GM18867 (cell line): ENCODE measurements at regions not wholly inside any gene's neighbourhood (a gene's known extent, or its start where the extent isn't known, plus 50 kb on each side); places are given as distances from the start of the nearest gene placed in this dataset.
"Not testable (repeated sequence)": the region's sequence is repeated elsewhere in the genome, so short reads cannot be mapped to it uniquely, and the experiment has no call there.

Experiments
- ATAC-seq: cut with Tn5 transposase; IDR thresholded peaks from one replicate; pipeline ENCODE4 v1.9.1; 2021; ENCODE audit warnings: mild to moderate bottlenecking, moderate library complexity; ENCODE audit not compliant: unreplicated experiment

DNA sequence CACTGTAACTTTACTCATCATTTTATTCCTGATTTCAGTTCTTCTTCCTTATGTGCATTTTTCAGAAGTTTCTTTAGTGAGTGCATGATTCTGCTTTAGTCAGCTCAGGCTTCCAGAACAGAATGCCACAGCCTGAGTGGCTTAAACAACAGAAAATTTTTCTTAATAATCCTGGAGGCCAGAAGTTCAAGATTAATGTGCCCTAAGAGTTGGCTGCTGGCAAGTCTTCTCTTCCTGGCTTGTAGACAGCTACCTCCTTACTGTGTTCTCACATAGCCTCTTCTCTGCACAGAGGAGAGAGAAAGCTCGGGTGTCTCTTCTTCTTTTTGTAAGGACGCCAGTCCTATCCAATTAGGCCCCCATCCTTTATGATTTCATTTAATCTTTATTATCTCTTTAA is 443.1 kb upstream of the RGS17 start:
- no peak for ATAC-seq

DNA sequence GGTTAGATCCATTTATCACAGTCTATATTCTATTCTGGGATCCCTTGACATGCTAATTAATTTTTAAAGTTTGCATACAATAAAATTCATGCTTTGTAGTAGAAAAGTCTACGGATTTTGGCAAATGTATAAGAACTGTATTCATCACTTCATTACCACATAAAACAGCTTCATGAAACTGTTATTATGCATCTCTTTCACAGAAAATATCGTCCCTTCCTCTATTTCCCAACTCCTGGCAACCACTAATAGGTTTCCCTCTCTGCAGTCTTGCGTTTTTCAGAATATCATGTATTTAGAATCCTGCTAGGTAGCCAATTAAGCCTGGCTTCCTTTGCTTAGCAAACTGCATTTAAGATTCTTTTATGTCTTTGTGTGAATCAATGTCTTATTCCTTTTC is 441.3 kb upstream of the RGS17 start:
- no peak for ATAC-seq

DNA sequence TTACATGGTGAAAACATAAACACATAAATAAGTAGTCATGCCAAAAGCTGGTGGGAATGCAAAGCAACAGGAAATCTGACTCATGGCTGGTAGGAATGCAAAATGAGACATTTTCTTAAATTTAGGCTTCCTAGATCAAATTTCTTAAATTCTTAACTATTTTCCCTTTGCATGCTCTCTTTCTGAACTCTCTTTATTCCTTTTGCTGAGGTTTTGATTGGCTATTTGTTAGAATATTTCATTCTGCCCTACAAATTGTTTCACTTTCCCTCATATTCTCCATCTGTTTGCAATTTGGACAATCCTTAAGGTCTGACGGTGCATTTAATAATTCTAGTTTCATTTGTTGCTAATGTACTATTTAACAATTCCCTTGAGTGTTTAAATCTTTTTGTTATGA is 437.5 kb upstream of the RGS17 start:
- no peak for ATAC-seq

DNA sequence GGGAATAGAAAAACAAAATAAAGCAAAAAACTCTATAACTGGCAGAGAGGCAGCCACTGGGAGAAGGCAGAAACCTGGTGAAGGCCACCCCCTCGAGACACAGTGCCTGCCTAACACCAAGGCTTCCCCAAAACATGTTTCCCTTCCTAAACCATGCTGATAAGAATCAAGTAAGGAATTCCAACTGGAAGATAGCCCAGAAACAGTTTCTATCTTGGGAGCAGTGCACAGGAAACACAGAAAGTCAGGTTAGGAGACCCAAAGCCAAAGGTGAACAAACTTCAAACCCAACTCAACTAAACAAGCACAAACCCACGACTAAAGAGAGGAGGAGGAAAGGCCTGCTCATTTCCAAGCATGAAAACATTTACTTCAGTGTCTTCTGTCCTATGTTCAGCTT is 433.7 kb upstream of the RGS17 start:
- ATAC-seq: no peak

DNA sequence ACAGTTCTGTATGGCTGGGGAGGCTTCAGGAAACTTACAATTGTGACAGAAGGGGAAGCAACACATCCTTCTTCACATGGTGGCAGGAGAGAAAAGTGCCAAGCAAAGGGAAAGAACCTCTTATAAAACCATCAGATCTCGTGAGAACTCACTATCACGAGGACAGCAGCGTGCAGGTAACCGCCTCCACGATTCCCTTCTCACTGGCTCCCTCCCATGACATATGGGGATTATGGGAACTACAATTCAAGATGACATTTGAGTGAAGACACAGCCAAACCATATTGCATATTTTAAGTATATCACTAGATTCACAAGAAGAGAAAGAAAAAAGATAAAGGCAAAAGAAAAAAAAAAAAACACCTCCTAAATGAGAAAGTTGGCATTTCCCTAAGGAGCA is 431.9 kb upstream of the RGS17 start:
- ATAC-seq: no peak

DNA sequence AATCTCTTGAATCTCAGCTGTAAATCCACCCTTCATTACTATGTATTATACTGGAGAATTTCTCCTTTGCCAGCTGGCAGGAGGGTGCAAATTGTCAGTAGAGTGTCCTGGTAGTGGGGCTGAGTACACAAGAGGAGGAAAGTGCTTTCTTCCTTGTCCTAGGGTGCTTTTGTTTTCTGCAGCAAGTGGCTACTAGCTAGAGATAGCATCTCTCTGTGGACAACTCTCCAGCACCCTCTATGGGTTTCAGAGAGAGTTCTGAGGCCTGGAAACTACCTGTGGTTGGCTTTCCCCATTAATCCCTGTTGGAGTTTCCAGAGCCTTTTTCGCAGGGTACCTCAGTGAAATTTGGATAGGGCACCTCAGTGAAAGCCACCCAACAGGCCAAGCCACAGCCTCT is 422.5 kb upstream of the RGS17 start:
- ATAC-seq: peak; percentile 52

DNA sequence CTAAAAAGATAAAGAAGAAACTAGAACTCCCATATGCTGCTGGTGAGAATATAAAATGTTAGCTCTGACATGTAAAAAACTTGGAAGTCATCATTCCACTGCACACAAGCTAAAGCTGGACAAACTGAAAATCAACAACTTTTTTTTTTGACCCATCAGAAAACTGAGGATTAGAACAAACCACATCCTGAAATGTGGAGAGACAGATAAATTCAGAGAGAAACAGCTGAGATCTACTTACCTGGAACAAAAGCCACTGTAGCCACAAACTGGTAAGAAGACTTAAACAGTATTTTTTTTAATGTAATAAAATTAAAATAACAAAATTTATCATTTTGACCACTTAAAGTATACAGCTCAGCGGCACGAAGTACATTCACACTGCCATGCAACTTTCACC is 408.5 kb upstream of the RGS17 start:
- ATAC-seq: no peak

DNA sequence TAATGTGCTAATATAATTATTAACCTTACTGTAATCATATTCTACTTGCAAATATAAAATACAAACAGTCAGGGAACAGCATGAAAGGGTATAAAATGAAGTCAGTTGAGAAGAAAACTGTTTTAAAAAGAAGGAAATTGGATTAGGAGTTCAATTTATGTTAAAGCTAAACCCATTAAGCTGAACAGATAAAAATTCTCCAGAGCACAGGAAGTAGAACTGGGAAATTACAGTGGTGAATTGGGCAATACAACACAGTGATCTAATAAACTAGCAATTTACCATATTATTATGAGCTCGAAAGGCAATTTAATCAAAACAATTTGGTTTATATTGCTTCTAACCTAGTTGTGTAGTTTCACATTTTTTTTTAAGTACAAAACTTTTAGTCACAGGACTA is 407.4 kb upstream of the RGS17 start:
- no peak for ATAC-seq

DNA sequence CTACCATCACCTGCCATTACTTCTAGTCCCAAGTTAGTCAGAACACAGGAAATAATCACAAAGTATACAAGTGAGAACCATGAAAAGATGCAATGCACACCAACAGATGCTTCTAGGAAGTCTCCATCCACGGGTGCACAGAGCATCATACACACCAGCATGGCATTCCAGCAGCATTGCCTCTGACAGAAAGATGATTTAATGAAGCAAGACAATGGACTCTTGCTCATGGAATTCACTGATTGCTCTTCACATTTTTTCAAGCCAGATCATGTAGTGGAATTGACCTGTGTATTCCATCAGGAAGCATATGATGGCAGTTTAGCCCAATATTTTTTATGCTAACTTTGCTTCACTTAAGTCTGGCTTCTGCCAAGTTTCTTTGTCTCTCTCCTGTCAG is 406.3 kb upstream of the RGS17 start:
- ATAC-seq: no peak

DNA sequence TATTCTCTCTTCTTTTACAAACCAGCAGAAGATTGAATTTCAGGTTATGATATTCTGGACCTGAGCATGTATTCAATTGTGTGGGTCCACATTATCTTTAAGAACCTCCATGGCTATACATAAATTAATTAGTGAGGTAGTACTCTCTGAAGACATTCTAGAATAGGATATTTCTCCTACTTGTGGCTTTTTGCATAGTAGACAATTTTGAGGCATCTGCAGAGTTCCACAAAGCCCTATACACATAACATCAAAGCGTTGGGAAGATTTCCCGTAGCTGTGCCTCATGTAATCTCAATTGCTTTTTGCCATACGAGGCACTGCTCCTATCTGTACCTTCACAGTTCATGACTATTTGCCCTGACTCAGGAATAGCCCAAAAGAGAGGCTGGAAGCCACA is 395.4 kb upstream of the RGS17 start:
- no peak for ATAC-seq

DNA sequence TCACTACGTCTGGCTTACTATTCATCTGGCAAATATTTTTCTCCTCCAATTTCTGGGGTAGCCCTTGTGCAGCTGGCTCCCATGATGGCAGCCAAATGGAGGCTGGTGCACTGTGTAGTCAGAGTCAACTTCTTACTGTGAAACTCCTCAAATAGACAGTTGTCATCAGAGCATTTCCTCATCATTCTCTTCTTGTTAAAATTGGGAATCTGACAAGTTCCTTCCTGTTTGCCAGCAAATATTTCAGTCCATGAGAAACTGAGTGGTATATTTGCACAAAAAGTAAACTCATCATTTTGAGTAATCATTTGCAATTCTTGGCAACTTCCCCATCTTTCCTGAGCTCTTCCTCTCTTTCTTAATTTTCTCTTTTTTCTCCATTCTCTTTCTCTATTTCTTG is 394.9 kb upstream of the RGS17 start:
- ATAC-seq: no peak

DNA sequence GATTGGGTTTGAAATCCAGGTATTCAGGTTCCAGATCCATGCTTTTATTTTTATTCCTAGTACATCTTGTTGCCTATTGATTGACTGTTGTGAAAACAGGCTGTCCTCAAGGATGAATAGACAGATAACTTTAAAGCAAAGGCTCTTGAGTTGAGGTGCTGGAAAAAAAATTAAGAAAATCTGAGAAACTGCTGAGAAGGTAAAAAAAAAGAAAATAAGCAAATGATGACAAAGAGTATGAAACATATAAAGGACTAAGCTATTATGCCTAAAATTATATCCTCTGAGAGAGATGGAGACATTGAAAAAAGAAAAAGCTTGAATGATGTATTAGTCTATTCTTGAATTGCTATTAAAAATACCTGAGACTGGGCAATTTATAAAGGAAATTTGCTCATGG is 392.3 kb upstream of the RGS17 start:
- no peak for ATAC-seq

DNA sequence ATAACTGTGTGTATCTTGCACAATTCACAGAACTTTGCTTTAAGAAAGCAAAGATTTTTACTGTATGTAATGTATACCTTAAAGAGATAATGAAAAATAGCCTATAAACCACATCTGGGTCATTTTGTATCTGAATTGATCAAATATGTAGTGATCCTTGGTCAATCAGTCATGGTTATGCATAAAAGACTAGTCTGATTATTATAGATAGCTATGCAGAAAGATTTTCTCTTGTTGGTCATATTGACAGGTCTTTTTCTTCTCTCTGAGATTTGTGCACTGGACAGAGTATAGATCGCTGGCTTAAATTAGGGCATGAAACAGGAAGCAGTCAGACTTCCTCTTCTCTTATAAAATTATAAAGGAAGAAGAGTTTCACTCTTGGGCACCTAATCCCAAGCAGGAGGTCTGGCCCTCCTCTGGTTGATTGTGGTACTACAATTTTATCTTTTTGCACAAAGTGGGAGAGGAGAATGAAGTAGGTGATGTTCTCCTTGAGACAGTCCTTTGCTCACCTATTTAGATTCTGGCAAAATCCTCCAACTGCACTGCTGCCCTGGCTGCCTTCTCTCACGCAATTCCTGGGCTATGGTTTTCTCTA is 380.9 kb upstream of the RGS17 start:
- ATAC-seq: peak; percentile 90

DNA sequence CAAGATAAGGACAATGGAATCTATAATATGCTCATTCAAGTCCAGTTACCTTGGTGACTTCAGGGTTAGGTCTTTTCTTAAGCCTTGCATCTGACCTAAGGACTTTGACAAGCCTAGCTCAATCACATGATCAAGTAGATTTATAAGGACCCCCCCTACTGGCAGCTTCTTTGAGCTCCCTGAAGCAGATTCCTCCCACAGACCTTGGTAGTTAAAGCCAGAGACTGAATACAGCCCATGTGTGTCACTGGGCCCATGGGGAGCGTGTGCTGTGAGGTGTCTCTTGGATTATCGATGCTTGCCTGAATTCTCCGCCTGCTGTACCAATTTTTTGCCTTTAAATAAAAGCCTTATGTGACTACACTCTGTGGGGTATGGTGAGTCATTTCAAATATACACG is 372.7 kb upstream of the RGS17 start:
- peak; percentile 74 for ATAC-seq

DNA sequence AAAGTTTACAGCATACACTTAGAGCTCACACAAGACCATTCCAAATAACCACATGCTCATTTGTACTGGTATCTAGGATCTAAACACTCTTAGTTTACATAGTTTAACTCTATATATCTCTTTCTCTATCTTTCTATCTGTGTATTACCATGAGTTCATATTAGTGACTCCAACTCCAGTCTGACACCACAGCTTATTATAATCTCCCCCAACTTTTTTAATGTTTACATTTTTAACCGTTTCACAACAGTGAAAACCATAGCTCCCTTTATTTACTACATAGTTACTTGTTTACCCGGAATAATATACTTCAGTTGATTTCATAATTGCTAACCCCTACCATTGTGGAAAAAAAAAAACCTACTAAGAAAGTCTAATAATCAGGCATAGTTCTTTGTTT is 362.4 kb upstream of the RGS17 start:
- no peak for ATAC-seq

DNA sequence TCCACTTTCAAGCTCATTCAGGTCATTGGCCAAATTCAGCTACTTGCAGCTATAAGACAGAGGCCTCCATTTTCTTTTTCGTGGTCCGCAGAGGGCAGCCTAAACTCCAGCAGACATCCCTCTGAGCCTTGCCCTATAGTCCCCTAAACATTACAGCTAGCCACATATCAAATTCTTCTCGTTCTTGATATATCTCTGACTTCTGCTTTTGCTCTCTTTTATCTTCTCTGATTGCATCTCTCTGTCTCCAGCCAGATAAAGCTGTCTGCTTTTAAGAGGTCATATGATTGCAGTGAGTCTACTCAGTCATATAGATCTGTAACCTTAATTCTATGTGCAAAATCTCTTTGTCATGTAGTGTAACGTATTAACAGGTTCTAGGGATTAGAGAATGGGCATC is 358.4 kb upstream of the RGS17 start:
- ATAC-seq: no peak

DNA sequence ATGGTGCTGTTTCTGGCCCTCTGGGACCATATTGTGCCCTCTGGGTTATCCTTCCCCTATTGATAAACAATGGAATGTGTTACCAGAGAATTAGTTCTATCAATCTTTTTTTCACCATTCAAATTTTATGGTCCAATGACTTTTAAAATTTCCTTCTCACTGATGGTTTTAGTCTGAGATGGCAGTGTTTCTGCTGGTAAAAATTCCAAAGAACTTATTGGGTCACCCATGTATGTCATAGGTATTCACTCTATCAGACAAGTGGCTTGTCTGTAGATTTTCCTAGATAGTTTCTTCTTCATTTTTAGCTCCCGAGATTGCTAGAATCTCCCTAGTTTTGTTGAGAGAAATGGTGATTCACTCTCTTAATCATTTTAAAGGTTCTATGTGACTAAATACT is 357.2 kb upstream of the RGS17 start:
- no peak for ATAC-seq

DNA sequence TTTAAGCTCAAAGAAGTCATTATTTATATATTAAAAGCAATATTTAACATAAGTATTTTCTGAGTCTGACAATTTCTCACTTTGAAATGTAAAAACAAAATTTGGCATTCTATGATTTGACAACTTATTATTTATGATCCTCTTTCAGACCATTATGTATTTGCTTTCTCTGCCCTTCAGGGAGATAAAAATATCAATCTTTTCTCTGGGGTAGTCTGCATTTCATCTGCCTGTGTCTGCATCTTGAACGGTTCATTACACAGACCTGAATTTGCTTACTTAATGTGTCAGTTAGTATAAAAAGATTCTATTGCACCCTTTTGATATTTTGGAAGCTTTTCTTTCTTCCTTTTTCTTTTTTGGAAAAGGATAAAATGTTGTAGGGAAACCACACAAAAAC is 354.0 kb upstream of the RGS17 start:
- ATAC-seq: no peak

DNA sequence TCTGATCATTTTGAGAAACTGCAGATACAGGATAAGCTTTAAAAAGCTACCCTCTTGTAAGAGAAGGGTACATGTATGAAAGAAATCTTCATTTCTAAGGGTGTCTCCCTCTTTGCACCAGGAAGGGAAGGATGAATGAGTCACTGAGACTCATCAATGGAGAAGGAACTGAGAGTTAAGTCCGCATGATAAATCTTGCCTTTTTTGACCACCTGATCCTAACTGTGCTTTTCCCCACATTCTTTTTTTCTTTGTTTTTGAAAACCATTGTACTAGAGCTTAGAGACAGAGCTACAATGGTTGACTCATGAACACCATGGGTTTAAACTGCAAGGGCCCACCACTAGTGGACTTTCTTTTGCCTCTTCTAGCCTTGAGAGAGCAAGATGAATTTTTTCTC is 353.0 kb upstream of the RGS17 start:
- ATAC-seq: no peak

DNA sequence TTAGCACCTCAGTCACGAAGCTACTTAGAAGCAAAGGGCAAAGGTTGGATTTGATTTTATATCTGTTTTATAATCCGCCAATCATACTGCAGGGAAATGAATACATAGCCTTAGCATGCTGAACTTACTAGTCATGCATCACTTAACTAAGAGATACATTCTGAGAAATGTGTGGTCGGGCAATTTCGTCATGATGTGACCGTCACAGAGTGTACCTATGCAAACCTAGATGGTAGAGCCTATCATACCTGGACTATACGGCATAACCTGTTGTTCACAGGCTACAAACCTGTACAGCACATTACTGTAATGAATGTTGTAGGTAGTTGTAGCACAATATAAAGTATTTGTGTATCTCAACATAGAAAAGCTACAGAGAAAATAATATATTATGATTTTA is 345.2 kb upstream of the RGS17 start:
- peak; percentile 48 for ATAC-seq

DNA sequence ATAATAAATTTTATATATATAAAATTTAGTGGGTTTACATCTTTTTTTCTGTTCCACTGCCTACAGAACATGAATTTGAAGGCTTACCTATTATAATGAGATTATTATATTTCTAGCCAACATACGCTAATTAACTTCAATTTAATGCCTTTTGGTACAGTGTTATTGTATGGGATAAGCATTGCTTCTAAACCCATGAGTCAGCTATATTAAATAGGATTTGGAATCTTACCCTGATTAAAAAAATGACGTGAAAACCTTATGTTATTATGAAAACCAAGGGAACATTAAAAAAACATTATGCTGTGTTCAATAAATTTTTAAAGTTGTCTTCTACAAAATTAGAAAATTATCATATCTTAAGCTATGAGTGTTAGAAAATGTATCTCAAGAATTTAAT is 334.0 kb upstream of the RGS17 start:
- ATAC-seq: no peak

DNA sequence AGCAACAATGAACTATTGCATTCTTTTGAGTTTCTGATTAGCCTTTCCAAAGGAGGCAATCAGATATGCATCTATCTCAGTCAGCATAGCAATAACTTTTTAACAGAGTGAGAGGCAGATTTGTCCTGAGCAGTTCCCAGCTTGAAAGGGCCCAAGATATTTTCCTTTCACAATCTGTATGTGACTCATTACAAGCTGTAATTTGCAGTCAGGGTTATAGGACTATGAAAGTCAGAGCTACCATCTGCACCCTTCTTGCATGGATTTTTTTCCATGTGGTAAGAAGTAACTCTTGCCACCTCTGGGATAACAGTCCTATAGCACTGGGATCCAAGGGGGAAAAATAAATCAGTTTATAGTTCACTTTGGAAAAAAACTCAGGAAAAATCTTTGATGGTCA is 318.2 kb upstream of the RGS17 start:
- ATAC-seq: no peak

DNA sequence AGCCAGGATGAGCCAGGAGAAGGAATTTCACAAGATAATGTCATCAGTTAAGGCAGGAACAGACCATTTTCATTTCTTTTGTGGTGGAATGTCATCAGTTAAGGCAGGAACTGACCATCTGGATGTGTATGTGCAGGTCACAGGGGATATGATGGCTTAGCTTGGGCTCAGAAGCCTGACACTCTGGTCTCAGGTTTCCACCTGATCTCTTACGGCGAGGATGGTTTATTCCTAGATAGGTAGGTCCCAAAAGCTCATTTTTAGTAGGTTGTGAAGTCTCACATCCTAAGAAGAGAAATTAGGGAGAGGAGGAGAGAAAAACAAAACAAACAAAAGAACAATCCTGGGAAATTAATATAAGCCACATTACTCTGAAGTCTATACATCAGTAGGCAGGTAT is 311.7 kb upstream of the RGS17 start:
- not testable (repeated sequence) for ATAC-seq

DNA sequence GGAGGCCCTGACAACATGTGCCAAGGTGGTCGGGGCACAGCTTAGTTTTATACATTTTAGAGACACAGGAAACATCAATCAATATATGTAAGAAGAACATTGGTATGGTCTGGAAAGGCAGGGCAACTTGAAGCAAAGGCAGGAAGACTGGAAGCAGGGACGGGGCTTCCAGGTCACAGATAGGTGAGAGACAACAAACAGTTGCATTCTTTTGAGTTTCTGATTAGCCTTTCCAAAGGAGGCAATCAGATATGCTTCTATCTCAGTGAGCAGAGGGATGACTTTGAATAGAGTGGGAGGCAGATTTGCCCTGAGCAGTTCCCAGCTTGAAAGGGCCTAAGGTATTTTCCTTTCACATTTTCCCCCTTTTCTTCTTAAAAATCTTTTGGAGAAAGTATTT is 311.0 kb upstream of the RGS17 start:
- ATAC-seq: no peak
